Endodermal cell (in vitro differentiated cells): ENCODE measurements at regions not wholly inside any gene's neighbourhood (a gene's known extent, or its start where the extent isn't known, plus 50 kb on each side); places are given as distances from the start of the nearest gene placed in this dataset.

Experiments
- DNase-seq: peaks from one replicate; pipeline ENCODE4 v3.0.0-alpha.2; 2017
- H3K27ac ChIP-seq: 2 replicates; pipeline ENCODE4 v1.5.1; 2013; ENCODE audit warnings: mild to moderate bottlenecking, low read depth, low read length, moderate library complexity
- H3K27me3 ChIP-seq: 2 replicates; pipeline ENCODE4 v1.6.1; 2013; ENCODE audit warnings: mild to moderate bottlenecking, low read length, moderate library complexity; ENCODE audit not compliant: insufficient read depth, control insufficient read depth, poor library complexity, severe bottlenecking
- H3K36me3 ChIP-seq: 2 replicates; pipeline ENCODE4 v1.7.0; 2013; ENCODE audit warnings: mild to moderate bottlenecking, low read length, moderate library complexity; ENCODE audit not compliant: control insufficient read depth, insufficient read depth
- H3K4me1 ChIP-seq: one replicate; pipeline ENCODE4 v1.7.0; 2013; ENCODE audit warnings: low read length; ENCODE audit not compliant: control insufficient read depth, insufficient read depth
- H3K4me3 ChIP-seq: 2 replicates; pipeline ENCODE4 v1.5.1; 2013; ENCODE audit warnings: mild to moderate bottlenecking, low read length, moderate library complexity
- H3K9ac ChIP-seq: 2 replicates; pipeline ENCODE4 v1.6.1; 2013; ENCODE audit warnings: mild to moderate bottlenecking, low read length, moderate library complexity; ENCODE audit not compliant: poor library complexity, severe bottlenecking; ENCODE audit errors: extremely low read depth
- H3K9me3 ChIP-seq: 2 replicates; pipeline ENCODE4 v1.6.1; 2013; ENCODE audit warnings: mild to moderate bottlenecking, low read length, moderate library complexity; ENCODE audit not compliant: control insufficient read depth
- H3K27ac Mint-ChIP-seq: 2 replicates; pipeline ENCODE4 v1.8.0; 2020; ENCODE audit warnings: mixed read lengths
- H3K27me3 Mint-ChIP-seq: 2 replicates; pipeline ENCODE4 v1.8.0; 2021; ENCODE audit warnings: mild to moderate bottlenecking, mixed read lengths; ENCODE audit not compliant: insufficient read depth
- H3K36me3 Mint-ChIP-seq: 2 replicates; pipeline ENCODE4 v1.8.0; 2020; ENCODE audit warnings: low read depth, mixed read lengths
- H3K4me1 Mint-ChIP-seq: 2 replicates; pipeline ENCODE4 v1.8.0; 2020; ENCODE audit warnings: mixed read lengths
- H3K4me3 Mint-ChIP-seq: 2 replicates; pipeline ENCODE4 v1.8.0; 2020; ENCODE audit warnings: mild to moderate bottlenecking, moderate library complexity, mixed read lengths
- H3K9me3 Mint-ChIP-seq: 2 replicates; pipeline ENCODE4 v1.8.0; 2020; ENCODE audit warnings: mild to moderate bottlenecking, mixed read lengths
- CTCF ChIP-seq: fragments of 200-600 bp; sonication (generic); conservative IDR thresholded peaks from 2 replicates; pipeline ENCODE4 v1.5.0; 2021; ENCODE audit warnings: antibody characterized with exemption, mild to moderate bottlenecking
- WGBS, 2 experiments: methylation state at CpG; one replicate each; pipeline versions ENCODE4 v1.1.5 to v1.1.7; 2013; ENCODE audit warnings: missing lambda C conversion rate in 2 of 2, mixed read lengths in 1 of 2; ENCODE audit not compliant: insufficient coverage in 1 of 2, insufficient read length in 1 of 2; 5-methylcytosine and 5-hydroxymethylcytosine counted together

- Mint-ChIP-seq H3K36me3 (no peaks in the 10 kb centered on the region), H3K9me3 (peaks cover 2% of the 10 kb centered on the region), H3K4me1 (no peaks in the 10 kb centered on the region), H3K27ac (no peak overlapping the region), H3K4me3 (no peak overlapping the region), H3K27me3 (no peaks in the 10 kb centered on the region)
- H3K9ac ChIP-seq: no peak overlapping the region
- no peak overlapping the region for H3K4me3 ChIP-seq
- no peaks in the 10 kb centered on the region for H3K9me3 ChIP-seq
- no peak for TF ChIP-seq CTCF
- no peak for DNase-seq
- H3K27ac ChIP-seq: no peak overlapping the region
- no peaks in the 10 kb centered on the region for H3K4me1 ChIP-seq
- H3K36me3 ChIP-seq: no peaks in the 10 kb centered on the region
- no peaks in the 10 kb centered on the region for H3K27me3 ChIP-seq
These were observed 214.9 kb upstream of the MAD2L1 start for GRCh38 chr4:120281581-120281980.

GRCh38 chr4:120277391-120277790, 210.7 kb upstream of the MAD2L1 start:
- H3K27ac Mint-ChIP-seq: no peak overlapping the region

GRCh38 chr4:120266602-120267001, 200.0 kb upstream of the MAD2L1 start:
- Mint-ChIP-seq H3K27me3 (no peaks in the 10 kb centered on the region), H3K27ac (no peak overlapping the region), H3K9me3 (no peaks in the 10 kb centered on the region), H3K4me1 (peaks cover under 1% of the 10 kb centered on the region), H3K4me3 (no peak overlapping the region), H3K36me3 (no peaks in the 10 kb centered on the region)
- H3K36me3 ChIP-seq: no peaks in the 10 kb centered on the region
- 75 to 80% methylated on average over 3 to 4 of the region's 5 CpGs for WGBS, 2 experiments
- H3K27ac ChIP-seq: no peak overlapping the region
- no peaks in the 10 kb centered on the region for H3K4me1 ChIP-seq
- H3K9ac ChIP-seq: no peak overlapping the region
- no peak for DNase-seq
- no peaks in the 10 kb centered on the region for H3K27me3 ChIP-seq
- no peak for TF ChIP-seq CTCF
- no peak overlapping the region for H3K4me3 ChIP-seq
- H3K9me3 ChIP-seq: no peaks in the 10 kb centered on the region

More at GRCh38 chr4:120277391-120277790, 210.7 kb upstream of the MAD2L1 start:
- Mint-ChIP-seq H3K9me3 (peaks cover 2% of the 10 kb centered on the region), H3K27me3 (no peaks in the 10 kb centered on the region), H3K4me3 (no peak overlapping the region), H3K4me1 (no peaks in the 10 kb centered on the region), H3K36me3 (no peaks in the 10 kb centered on the region)
- DNase-seq: no peak
- Histone ChIP-seq H3K9ac (no peak overlapping the region), H3K27me3 (no peaks in the 10 kb centered on the region), H3K4me1 (no peaks in the 10 kb centered on the region), H3K4me3 (no peak overlapping the region), H3K27ac (no peak overlapping the region), H3K36me3 (no peaks in the 10 kb centered on the region), H3K9me3 (no peaks in the 10 kb centered on the region)
- no peak for TF ChIP-seq CTCF
